Hematopoietic multipotent progenitor cell treated with erythropoietin and hydrocortisone succinate and interleukin-3 and kit ligand, for 8 days (in vitro differentiated cells): ENCODE measurements at regions not wholly inside any gene's neighbourhood (a gene's known extent, or its start where the extent isn't known, plus 50 kb on each side); places are given as distances from the start of the nearest gene placed in this dataset.

Experiments
- DNase-seq: peaks from one replicate; pipeline ENCODE4 v3.0.0-alpha.2; 2015

GRCh38 chr7:46256870-46257661, 336.0 kb upstream of the IGFBP3 start:
- no peak for DNase-seq

DNA sequence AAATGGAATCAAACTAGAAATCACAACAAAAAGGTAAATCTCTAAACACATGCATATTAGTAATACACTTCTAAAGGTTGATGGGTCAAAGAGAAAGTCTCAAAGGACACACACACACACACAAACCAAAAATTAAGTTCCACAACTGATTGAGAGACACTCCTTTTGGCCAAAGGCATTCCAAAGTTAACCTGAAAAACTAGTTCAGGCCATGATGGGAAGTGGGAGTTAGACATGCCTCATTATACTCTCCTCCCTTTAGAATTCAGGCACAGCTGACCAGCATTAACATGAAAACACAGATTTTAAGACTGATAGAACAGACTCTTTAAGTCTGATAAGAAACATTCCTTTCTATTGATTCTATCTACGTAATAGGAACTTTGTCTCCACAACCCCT, 332.4 kb upstream of the IGFBP3 start:
- no peak for DNase-seq

DNA sequence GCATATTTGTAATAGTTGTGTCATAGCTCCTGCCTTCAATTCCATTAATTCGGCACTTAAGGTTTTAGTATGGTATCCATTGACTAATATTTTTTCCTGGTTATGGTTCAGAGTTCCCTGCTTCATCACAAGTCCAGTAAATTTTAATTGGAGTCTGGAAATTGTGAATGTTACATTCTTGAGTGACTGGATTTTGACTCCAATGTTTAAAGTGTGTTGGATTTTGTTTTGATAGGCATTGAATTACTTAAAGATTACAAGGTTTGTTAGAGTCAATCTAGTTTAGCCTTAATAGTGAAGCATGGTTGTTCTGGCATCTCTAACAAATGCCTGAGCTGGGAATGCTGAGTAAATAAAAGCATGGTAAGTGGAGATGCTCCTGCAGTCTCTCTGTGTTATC, 326.6 kb upstream of the IGFBP3 start:
- DNase-seq = no peak

- DNase-seq = no peak
Observed at GRCh38 chr7:46245586-46246111, 324.6 kb upstream of the IGFBP3 start.

- no peak for DNase-seq
Observed at GRCh38 chr7:46244757-46245156, 323.7 kb upstream of the IGFBP3 start.

DNA sequence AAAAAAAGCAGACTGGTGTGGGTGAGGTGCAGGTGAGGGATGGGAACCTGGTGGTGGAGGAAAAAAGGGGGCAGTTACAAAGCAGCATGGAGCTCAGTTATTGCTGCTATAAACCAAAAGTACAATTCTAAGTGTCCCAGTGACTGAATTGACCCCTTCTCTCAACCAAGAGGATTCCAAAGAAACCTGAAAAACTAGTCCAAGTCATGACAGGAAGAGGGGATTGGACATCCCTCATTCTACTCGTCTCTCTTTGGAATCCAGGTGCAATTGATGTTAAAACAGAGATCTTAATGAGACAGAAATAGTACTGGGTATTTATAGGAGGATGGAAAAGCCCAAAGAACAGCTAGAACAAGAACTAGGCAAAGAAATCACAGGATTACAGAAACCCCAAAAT, 322.3 kb upstream of the IGFBP3 start:
- DNase-seq = no peak

- no peak for DNase-seq
Observed at GRCh38 chr7:46239846-46240245, 318.8 kb upstream of the IGFBP3 start.

GRCh38 chr7:46237466-46237865, 316.4 kb upstream of the IGFBP3 start:
- DNase-seq = no peak

- no peak for DNase-seq
Observed at GRCh38 chr7:46233585-46234329, 312.7 kb upstream of the IGFBP3 start.

DNA sequence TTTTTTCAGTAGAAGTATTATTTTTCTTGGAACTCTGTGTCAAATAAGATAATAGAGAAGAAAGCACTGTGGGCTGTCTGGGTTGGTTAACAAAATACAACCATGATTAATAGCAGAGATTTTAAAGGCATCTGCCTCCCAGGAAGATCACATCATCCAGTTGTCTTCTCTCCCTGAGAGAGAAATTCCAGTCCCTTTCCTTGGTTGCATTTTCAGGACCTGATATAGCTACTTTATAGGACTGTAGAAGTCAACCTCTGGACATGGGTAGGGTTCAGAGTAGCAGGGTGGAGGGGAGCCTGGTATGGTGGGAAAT, 309.9 kb upstream of the IGFBP3 start:
- DNase-seq = no peak

DNA sequence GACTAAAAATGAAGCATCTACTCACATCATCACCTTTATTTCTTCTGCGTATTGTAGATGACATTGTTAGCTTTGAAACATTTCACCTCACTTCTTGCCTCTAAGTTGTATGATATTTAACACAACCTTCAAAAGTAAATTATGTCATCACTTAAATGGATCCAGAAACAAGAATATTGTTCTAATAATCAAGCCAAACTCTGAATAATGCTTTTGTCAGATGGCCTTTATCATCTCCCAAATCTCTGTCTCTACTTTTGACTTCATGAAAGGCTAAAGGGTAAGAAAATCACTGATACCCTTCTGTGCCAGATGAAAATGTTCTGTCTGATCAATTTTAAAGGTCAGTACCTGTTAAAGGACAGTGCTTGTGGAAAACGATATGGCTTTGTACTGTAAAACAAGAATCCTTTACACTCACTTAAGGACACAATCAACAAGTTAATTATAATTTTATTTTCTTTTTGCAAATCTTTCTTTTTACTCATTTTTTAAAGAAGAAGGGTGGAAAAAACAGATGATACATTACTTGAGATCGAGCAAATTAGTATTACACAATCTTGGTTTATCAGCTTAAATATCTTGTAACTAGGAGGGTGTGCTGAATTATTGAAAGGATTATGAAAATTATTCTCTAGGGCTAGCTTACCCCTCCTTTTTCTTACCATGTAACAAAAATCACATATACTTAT, 309.4 kb upstream of the IGFBP3 start:
- DNase-seq = no peak

- no peak for DNase-seq
Observed at GRCh38 chr7:46229409-46229808, 308.3 kb upstream of the IGFBP3 start.

GRCh38 chr7:46226860-46227259, 305.8 kb upstream of the IGFBP3 start:
- no peak for DNase-seq

DNA sequence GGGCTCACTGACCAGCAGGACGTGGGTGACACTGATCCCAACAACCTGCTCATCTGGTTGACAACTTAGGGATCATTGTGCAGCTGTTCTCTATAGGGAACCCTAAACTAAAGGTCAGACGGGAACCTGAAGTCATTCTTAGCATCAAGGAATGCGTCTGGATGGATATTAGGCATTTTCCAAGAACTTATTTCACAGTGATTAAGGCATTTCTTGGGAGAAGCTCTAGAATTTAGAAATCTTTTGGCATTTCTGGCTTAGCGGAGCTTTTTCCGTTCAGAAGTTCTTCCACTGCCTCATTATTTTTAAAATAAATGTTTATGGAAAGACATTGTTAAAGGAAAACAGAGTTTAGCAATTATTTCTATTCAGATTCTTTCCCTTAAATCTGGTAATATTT, 303.3 kb upstream of the IGFBP3 start:
- no peak for DNase-seq

- no peak for DNase-seq
Observed at GRCh38 chr7:46220066-46220630, 299.1 kb upstream of the IGFBP3 start.

DNA sequence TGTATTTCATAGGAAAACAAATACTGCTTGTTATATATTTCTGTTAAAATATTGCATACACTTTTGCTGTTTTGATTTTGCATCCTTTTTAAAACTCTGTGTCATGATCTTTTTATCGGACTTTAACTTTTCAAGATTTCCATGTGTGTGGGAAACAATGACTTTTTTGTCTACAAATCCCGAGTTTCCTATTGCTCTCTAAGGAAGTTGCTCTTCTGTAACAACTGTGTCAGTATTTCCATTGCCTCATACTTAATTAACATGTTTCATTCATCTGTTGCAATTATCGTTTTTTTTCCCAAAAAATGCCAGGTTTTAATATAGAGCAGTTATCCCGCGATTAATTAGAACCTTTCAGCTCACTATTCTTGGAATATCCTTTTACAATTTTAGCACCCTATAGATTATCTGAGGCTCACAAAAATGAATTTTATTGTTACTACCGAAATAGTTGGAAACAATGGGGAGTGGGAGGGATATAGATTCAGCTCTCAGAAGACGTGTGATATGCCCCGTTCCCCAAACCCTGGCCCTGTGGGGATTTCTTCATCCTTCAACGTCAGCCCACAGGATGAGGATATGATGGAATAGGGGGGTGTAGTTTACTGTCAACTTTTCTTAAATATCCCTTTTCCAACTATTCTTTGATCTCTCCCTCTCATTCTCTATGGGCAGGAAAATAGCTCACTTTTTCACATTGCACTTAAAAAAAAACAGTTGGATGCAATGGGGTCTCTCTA, 297.6 kb upstream of the IGFBP3 start:
- no peak for DNase-seq

GRCh38 chr7:46215987-46216567, 295.0 kb upstream of the IGFBP3 start:
- no peak for DNase-seq

- DNase-seq = no peak
Observed at GRCh38 chr7:46214526-46214925, 293.5 kb upstream of the IGFBP3 start.

DNA sequence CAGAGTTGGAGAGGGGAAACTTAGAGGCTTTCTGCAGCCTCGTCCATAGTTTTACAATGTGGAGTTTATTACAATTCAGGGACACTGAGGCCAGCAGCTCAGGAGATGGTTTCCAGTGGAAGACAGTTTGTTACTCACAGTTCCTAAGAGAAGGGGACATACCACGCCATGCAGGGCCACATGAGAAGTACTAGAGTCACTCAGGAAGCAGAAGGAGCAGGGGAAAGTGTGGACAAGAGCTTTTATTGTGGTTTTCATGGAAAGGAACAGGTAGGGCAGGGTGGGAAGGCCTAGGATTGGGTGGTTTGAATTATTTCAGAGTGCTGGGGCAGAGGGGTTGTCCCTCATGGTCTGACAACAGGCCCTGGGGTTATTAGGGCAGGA, 292.1 kb upstream of the IGFBP3 start:
- DNase-seq = no peak

DNA sequence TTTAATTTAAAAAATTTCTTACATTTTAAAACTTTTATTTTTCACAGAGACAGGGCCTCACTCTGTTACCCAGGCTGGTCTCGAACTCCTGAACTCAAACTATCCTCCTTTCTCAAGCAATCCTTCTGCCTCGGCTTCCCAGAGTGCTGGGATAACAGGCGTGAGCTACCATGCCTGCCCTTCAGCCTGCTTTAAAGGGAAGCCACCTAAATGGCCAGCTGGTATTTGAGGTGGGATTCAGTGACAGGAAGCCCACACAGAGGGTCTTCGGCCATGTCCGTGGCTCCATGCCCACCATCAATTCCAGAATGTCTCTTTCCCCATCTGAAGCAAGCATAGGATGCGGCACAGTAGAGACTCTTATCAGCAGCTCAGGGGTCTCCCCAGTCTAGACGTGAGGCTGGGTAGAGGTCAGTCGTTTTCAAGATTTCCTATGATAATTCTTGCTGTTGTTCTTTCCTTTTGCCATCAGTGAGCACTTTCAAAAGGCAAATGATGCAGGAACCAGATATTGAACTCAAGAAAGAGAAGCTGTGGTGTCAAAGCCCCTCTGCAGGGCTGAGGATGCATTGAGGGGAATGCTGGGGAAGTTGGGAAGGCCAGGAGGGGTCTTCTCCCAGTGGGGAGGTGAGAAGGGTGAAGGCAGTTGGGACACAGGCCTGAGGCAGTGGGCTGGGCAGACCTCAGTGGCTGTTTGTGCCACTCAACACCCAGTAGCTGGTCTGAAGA, 291.5 kb upstream of the IGFBP3 start:
- DNase-seq = no peak

GRCh38 chr7:46210467-46210866, 289.4 kb upstream of the IGFBP3 start:
- no peak for DNase-seq
